ENCODE measurements at regions not wholly inside any gene's neighbourhood (a gene's known extent, or its start where the extent isn't known, plus 50 kb on each side); places are given as distances from the start of the nearest gene placed in this dataset.

DNA sequence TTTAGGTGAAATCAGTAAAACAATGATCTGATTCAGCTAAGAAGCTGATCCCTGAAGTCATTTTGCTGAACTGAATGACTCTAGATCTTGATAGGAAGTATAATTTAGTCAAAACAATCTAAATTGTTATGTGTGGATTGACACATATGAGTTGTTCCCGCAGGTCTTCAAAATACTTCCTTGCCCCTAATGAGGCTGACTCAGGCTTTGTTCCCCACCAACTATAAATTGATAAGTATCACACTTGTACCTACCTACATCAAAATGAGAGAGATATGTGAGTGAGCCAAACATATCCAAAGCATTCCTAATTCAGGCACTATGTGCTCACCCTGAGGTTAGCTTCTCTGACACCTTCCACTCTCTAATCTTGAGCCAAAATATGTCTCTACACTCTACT is 507.1 kb downstream of the PLPP3 start:
- no peak for DNase-seq (ENCODE audit: low read depth)

DNA sequence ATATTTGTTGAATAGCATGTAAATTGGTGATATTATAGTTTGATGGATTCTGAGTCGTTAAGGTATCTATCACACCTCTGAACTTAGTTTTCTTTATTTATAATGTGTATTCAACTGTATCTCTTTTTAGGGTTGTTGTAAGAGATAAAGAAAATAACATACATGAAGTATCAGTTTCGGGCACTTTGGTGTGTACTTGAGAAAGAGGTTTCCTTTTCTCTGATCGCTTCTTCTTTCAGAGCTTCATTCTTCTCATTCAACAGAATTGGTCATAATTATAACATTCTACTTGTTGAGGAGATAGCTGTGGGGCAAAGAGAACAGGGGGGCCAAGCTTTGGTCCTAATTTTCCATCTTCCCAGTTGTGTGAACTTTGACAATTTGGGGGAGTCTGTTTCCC is 508.0 kb downstream of the PLPP3 start:
- no peak for DNase-seq (ENCODE audit: low read depth)

DNA sequence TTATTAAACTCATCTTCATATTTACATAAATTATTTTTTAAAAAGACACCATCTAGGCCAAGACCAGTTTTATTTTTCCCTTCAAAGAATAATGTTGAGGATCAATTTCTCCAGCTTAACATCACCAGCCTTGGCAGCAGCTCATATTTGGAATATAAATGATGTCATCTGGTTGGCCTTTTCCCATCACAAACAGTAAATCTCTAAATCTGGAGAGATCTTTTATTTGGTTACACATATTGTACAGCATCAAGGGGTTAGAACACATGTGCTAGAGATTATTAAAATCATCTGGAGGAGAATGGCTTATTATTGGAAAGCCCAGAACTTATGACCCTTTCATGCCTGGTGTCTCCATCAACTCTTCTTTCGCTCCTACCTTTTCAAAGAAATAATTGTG is 508.8 kb downstream of the PLPP3 start:
- no peak for DNase-seq (ENCODE audit: low read depth)

DNA sequence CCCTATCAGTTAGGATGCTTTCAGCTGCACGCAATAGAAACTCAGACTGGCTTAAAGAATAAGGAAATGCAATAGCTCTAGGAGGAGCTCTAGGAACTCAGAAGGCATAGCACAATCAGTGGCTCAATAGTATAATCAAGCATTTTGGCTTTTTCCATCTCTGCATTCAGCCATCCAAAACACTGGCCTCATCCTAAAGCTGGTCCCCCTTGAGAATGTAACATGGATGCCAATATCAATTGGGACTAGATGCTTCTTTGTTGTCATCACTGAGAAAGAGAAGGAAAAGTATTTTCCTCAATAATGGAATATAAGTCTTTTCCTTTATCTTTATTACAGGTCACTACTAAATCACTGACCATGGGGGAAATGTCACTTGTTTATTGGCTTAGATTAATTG is 509.5 kb downstream of the PLPP3 start:
- DNase-seq (ENCODE audit: low read depth) = no peak

DNA sequence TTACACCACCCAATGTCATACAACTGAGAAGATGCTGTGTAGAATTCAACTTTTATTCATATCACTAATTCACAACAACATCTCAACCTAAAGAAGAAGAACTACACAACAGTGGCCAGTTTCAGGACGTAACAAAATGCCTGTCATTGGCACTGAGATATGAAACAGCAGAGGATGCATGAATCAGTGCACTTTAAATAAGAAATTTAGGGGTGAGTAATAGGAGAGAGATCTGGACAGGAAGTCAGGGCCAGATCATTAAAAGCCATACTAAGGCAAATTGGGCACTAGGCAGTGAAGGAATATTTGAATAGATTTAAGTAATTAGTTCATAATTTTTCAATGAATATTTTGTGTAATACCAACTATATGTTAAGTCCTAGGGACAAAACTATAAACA is 510.5 kb downstream of the PLPP3 start:
- DNase-seq (ENCODE audit: low read depth) = no peak

DNA sequence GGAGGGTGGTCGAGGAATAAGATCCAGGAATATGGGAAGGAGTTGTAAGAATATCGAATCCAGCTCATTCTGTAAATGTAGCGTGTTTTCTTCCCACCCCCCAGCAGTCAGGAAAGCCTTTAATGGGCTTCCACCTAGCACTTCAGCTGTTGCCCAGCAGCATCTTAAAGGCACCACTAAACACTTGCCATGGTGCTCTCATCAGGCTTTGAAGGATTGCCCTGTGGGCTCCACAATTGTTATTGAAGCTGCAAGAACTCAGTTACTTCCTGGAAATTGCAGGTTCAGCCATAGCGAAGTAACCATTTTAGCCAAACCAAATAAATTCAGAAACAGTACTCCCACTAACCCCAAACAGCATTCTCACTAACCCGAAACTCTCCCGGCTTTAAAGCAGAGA is 511.2 kb downstream of the PLPP3 start:
- DNase-seq (ENCODE audit: low read depth) = no peak

DNA sequence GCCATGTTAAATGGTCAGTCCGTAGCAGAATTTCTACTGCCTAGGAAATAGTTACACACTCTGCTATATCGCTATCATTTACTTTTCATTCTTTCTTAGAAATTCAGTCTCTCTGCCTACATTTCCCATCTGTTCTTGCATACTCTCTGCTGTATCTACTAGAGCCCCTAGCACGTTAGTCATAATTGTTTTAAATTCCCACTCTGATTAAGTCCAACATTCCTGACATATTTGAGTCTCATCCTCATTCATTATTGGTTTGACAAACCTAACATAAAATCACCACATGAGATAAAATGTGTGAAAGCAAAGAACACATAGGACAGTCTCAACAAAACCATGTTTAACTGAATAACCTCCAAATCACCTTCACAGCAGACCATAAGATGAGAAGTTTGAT is 513.6 kb downstream of the PLPP3 start:
- no peak for DNase-seq (ENCODE audit: low read depth)

DNA sequence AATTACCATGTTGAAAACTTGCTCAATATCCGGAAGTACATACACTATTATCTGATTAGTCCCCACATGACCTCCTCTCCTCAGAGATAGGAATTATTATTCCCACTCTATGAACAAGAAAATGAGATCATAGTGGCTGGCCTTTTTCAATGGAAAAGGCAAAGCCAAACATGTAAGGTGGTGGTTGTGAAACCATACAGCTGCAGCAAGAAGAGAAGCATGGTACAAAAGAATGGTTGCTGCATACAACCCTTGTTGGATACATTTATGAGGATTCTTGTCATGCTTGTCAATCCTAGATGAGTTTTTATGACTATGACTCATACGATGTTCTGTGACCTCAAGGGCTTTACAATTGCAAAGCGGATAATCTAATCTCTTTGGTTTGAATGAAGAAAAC is 514.7 kb downstream of the PLPP3 start:
- DNase-seq (ENCODE audit: low read depth) = no peak

DNA sequence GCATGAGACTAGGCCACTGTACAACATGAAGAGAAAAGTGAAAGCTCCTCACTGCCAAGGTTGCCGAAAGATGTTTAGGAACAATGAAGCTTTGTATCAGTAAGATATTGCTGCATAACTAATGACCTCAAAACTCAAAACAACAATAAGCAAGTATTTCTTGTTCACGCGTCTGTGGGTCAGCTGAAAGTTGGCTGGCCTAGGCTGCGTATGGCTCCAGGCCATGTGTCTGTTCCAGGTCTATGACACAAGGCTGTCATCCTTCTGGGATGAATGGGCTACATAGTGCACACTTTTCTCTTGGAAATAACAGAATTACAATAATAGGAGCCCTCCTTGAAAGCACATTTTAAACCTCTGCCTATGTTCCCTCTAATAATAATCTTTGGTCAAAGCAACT is 515.9 kb downstream of the PLPP3 start:
- DNase-seq (ENCODE audit: low read depth) = no peak

DNA sequence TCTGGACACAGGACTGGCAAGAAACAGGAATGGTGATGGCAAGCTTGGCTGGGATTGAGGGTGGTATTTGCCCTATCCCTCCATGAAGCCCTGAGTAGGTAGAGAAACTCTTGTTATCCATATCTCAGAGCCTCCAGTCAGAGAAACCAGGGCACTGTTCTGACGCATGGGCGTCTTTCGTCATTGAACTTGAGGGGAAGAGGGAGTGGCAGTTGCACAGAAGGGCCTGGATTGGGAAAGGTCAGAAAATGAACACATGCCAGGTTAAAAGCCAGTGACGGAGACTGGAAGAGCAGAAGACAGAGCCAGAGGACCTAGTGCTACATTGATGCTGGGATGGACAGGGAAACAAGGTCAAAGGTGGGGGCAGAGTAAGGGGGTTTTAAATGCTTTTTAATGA is 516.7 kb downstream of the PLPP3 start:
- DNase-seq (ENCODE audit: low read depth) = no peak

DNA sequence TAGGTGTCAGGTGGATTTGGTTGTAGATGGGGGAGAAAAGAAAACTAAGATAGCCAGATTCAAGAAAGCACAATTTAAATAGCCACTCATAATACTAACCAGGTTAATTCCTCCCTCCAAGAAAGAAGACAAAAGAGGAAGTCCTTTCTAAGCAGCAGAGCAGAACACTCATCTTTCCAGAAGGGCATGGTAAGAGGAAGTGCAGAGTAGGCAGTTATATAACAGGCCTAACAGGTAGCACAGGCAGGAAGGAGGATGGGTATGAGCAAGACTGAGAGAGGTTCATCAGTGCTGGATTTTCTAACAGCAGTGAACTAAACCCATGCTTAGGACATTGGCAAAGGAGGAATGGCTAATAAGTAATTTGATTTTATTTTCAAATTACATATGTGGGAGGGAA is 517.5 kb downstream of the PLPP3 start:
- no peak for DNase-seq (ENCODE audit: low read depth)

DNA sequence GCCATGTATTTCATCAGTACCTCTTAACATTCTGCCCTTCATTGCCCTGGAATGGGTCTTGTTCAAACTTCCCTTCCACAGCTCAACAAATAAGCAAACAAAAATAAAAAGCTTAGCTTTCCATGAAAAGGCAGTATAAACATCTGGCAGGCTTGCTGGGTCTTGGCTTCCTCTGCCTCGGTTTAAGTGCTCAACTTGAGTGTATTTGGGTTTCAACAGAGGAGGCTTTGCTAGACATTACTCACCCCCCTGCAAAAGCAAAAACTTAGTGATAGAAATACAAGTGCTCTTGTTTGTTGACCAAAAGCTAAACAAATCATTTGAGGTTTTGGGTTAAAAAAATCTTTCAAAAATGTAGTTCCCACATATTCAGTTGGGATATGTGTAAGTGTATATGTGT is 518.5 kb downstream of the PLPP3 start:
- DNase-seq (ENCODE audit: low read depth) = no peak

DNA sequence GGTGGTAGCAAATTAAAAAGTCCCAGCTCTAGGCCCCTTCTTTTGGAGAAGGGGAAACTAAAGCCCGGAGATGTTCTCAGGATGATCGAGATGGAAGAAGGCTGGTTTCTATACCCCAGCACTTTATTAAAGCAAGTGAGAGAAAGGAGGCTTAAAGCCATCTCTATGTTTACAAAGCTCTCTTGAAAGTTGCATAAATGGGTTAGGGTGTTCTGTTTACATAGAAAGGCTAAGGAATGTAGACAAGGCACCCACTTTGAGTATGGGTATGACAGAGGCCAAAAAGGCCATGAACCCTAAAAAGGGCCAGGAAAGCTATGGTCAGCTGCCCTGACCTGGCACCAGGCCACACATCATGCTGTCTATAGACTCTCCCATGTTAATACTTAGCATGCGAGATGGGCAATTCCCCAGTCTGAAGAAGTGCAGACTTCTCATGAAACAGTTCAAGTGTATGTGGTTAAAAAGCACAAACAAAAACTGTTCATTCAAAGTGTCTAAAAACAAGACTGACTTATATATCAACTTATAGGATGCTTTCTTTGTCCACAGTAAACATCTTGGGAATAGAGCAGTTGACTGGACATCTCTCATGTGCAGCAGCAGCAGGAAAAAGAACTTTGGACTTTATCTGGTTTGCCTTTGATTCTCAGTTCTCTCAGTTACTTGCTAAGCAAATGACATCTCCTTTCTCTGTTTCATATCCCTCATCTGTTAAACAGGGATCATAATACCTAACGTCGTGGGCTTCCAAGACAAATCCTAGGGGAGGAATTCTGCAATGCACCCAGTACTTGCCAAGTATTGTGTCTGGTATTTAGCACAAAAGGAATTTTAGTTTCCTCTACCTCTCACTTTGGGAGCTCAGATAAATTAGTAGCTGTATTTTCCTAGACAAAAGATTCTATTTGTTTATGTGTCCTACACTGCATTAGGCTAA is 521.6 kb downstream of the PLPP3 start:
- no peak for DNase-seq (ENCODE audit: low read depth)

DNA sequence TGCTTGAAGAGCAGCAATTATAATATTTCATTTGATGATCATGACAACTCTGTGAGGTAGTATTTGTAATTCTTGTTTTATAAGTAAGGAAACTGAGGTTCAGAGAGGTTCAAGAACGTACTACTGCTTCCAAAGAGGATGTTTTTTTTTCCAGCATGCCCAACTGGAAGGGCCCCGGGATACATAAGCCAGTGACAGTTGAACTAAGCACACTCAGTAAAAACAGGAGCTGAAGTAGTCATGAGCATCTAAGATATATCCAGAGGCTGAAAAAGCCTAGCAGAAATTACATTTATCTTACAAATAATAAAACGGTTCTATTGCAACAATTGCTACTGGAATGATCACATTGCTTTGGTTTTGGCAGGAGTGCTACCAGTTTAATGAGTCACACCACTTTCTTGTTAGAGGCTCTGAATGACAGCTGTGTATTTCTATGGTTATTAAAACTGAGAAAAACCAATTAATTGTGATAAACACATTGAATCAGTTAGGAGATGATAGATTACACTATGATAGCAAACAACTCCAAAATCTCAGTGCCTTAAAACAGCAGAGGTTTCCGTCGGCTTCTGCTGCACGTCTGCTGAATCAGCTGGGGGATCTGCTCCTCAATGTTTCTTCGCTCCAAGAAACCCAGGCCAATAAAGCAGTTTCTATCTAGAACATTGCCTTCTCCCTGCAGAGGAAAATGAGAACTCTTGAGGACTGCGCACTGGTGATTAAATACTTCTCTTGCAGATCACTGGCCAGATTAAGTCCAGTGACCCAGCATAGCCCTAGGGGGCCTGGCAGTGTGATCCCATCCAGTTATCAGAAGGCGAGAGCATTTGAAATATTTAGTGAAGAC is 522.7 kb downstream of the PLPP3 start:
- DNase-seq (ENCODE audit: low read depth) = no peak

DNA sequence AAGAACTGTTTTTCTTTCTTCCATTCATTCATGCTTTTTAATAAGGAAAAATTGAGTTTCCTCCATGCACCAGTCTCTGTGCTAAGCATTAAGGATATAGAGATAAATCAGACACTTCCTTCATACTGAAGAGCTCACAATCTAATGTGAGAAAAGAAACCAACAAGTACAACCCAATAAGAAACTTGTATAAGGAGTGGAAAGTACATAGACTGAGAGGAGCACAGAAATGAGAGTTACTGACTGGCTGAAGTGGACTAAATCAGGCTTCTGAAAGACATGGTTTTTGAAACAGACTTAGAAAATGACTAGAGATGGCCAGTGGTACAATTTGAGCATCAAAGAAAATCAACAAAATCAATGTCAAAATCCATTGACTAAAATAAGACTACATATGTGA is 524.4 kb downstream of the PLPP3 start:
- DNase-seq (ENCODE audit: low read depth) = no peak

DNA sequence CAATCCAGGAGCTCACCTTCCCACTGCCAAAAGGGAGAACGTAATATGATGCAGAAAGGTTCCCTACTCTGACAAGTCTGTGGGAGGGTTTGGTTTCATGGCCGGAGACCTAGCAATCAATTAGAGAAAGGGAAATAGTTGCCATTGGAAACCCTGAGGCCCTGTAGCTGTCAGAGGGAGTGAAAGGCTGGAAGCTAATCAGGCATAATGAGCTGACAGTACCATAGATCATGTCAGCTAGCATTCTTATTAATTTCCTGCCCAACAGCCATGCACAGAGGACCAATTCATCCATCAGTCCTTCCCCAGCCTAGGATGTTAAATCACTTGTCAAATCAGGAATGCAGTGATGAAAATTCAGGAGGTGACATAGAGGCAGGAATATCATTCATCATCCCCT is 527.3 kb downstream of the PLPP3 start:
- no peak for DNase-seq (ENCODE audit: low read depth)

DNA sequence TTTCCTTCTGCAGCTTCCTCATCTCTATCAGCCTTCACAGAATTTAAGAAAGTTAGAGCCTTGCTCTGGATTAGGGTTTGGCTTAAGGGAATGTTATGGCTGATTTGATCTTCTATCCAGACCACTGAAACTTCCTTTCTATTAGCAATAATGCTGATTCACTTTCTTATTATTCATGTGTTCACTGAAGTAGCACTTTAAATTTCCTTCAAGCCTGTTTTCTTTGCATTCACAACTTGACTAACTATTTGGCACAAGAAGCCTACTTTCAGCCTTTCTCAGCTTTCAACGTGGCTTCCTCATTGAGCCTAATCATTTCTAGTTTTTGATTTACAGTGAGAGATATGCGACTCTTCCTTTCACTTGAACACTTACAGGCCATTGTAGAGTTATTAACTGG is 528.5 kb downstream of the PLPP3 start:
- DNase-seq (ENCODE audit: low read depth) = no peak

DNA sequence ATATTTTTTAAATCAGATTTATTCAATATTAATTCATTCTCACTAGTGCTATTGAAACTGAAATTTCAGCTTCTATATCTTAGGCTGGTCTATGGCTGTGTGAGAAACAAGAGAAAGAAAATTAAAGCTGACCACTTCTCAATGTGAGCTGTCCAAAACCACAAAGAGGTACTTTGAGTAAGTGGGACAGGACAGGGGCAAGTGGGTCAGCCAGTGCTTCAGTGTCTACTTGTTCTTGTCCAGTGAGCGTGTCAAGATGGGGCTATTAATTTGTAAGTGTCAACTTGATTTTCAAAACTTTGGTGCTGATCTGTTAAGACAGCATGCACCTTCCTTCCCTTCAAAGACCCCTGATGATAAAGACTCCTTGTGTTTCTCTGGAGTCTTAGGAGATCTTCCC is 533.9 kb downstream of the PLPP3 start:
- DNase-seq (ENCODE audit: low read depth) = no peak

DNA sequence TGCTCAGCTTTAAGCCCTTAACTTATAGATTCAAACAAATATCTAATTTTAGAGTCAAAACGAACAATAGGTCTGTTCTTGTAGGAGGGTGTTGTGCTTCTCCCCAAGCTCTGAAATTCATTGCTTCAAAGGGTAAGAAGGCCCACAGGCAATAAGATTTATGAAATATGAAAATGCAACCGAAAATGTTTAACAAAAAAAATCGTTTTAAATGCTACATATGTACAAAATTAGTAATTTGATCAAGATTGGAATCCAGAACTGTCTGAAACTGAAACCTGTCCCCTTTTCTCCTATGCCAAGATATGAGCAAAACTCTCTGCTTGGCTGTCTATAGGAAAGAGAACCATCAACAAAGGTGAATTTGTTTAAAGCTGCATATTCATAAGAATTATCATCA is 534.3 kb downstream of the PLPP3 start:
- DNase-seq (ENCODE audit: low read depth) = no peak

DNA sequence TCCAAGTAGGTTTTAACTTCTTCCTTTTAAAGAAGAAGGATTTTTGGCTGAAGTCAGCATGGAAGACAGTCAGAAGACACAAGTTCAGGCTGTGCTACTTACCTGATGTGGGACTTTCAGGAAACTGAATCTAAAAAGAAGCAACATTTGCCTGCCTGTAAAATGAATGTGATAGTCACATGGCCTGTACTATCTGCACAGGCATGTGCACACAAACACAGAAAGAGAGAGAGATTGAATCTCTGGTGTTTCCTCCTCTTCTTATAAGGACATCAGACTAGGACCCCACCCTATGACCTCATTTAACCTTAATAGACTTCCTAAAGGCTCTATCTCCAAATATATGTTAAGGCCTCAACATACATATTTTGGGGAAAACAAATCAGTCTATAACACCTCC is 542.9 kb downstream of the PLPP3 start:
- DNase-seq (ENCODE audit: low read depth) = no peak

DNA sequence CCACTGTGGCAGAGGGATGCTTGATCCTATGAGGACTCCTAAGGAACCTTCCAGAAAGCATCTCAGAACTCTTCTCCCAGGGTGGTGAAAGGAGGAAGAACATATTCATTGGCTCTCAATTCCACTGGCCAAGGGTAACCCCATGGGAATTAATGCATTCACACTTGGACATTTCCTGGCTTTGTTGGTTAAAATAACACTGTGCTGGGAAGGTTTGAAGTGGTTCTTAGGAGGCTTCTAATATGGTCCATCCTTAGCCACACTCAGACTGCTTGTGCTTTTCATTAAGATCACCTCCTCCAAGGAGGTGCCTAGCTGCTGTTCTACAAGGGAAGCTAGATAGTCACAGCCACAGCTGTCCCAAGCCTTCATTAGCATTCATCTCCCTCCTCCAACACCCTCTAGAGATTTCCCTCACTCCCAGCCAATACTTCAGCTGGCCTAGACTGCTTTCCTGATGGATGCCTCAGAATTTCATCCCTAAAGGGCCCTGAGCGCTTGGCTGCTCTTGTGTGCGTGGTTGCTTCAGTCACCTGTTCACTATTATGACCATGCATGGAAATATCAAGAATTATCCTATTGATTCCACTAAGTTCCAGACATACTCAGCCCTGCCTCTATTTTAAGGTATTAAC is 544.4 kb downstream of the PLPP3 start:
- no peak for DNase-seq (ENCODE audit: low read depth)

DNA sequence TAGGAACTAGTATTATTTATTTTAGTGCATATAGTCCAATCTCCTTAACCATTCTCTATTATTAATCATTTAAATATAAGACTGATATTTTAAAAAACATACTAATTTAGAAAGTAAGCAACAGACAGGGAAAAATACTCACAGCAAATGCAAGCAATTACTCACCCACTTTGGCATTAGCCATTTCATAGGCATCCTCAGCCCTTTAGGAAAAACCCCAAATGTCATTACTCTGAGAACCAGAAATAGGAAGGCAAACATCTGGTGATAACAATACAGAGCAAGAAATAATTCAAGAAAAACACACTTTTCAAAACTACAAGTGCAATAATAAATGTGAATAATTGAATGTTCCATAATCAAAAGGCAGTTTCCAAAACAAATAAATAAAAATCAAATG is 545.1 kb downstream of the PLPP3 start:
- DNase-seq (ENCODE audit: low read depth) = peak; percentile 28

All from non-pigmented ciliary epithelial cell (primary cell).